MM.1S (cell line): ENCODE measurements at regions not wholly inside any gene's neighbourhood (a gene's known extent, or its start where the extent isn't known, plus 50 kb on each side); places are given as distances from the start of the nearest gene placed in this dataset.

Experiments used
- DNase-seq: peaks from one replicate; pipeline ENCODE4 v3.0.0-alpha.2; 2015
- H2AFZ ChIP-seq: fragments of 300-600 bp; sonication (generic); 2 replicates; pipeline ENCODE4 v1.6.0; 2016; ENCODE audit warnings: antibody characterized with exemption, low read length
- H3F3A ChIP-seq: fragments of 300-600 bp; sonication (generic); 2 replicates; pipeline ENCODE4 v1.6.1; 2016; ENCODE audit warnings: mild to moderate bottlenecking, antibody characterized with exemption, low read length, moderate library complexity, mixed read lengths; ENCODE audit not compliant: insufficient read depth
- H3K27ac ChIP-seq: fragments of 300-600 bp; sonication (generic); 2 replicates; pipeline ENCODE4 v1.5.1; 2016; ENCODE audit warnings: mild to moderate bottlenecking, low read length
- H3K27me3 ChIP-seq: fragments of 300-600 bp; sonication (generic); replicated peaks from 2 replicates; pipeline ENCODE4 v1.6.0; 2016; ENCODE audit warnings: low read length; ENCODE audit not compliant: insufficient read depth
- H3K36me3 ChIP-seq: fragments of 300-600 bp; sonication (generic); replicated peaks from 2 replicates; pipeline ENCODE4 v1.6.1; 2016; ENCODE audit warnings: mild to moderate bottlenecking, low read length, mixed read lengths; ENCODE audit not compliant: insufficient read depth
- H3K4me1 ChIP-seq: fragments of 300-600 bp; sonication (generic); 2 replicates; pipeline ENCODE4 v1.6.1; 2016; ENCODE audit warnings: low read length, mixed read lengths
- H3K4me2 ChIP-seq: fragments of 300-600 bp; sonication (generic); 2 replicates; pipeline ENCODE4 v1.6.0; 2016; ENCODE audit warnings: low read depth, low read length
- H3K4me3 ChIP-seq: fragments of 300-600 bp; sonication (generic); 2 replicates; pipeline ENCODE4 v1.5.1; 2016; ENCODE audit warnings: low read length, mixed read lengths
- H3K79me2 ChIP-seq: fragments of 300-600 bp; sonication (generic); 2 replicates; pipeline ENCODE4 v1.6.1; 2016; ENCODE audit warnings: mixed run types, low read length, mixed read lengths
- H3K9ac ChIP-seq: fragments of 300-600 bp; sonication (generic); 2 replicates; pipeline ENCODE4 v1.6.1; 2016; ENCODE audit warnings: low read length, mixed read lengths
- H3K9me2 ChIP-seq: fragments of 300-600 bp; sonication (generic); replicated peaks from 2 replicates; pipeline ENCODE4 v1.6.1; 2016; ENCODE audit warnings: mild to moderate bottlenecking, low read length, mixed read lengths; ENCODE audit not compliant: insufficient read depth
- H3K9me3 ChIP-seq: fragments of 300-600 bp; sonication (generic); replicated peaks from 2 replicates; pipeline ENCODE4 v1.6.1; 2016; ENCODE audit warnings: mild to moderate bottlenecking, low read length, mixed read lengths; ENCODE audit not compliant: insufficient read depth
- H4K20me1 ChIP-seq: fragments of 300-600 bp; sonication (generic); 2 replicates; pipeline ENCODE4 v1.6.1; 2016; ENCODE audit warnings: mild to moderate bottlenecking, low read length, moderate library complexity, mixed read lengths; ENCODE audit not compliant: insufficient read depth
- CTCF ChIP-seq: fragments of 300-600 bp; sonication (generic); IDR thresholded peaks from 2 replicates; pipeline ENCODE4 v1.5.1; 2016; ENCODE audit warnings: antibody characterized with exemption, low read length, mixed read lengths
- EZH2 ChIP-seq: fragments of 300-600 bp; sonication (generic); optimal IDR thresholded peaks from 2 replicates; pipeline ENCODE3; 2017; ENCODE audit warnings: low read depth, mild to moderate bottlenecking, antibody characterized with exemption, low read length, mixed read lengths
- EZH2phosphoT487 ChIP-seq: fragments of 300-600 bp; sonication (generic); IDR thresholded peaks from 2 replicates; pipeline ENCODE4 v1.6.1; 2018; ENCODE audit warnings: antibody characterized with exemption, low read length

GRCh38 chr1:119312500-119312899, 56.1 kb upstream of the HAO2 start:
- Histone ChIP-seq H3K36me3 (no peaks in the 10 kb centered on the region), H2AFZ (no peak overlapping the region), H3K9me2 (no peaks in the 10 kb centered on the region)

DNA sequence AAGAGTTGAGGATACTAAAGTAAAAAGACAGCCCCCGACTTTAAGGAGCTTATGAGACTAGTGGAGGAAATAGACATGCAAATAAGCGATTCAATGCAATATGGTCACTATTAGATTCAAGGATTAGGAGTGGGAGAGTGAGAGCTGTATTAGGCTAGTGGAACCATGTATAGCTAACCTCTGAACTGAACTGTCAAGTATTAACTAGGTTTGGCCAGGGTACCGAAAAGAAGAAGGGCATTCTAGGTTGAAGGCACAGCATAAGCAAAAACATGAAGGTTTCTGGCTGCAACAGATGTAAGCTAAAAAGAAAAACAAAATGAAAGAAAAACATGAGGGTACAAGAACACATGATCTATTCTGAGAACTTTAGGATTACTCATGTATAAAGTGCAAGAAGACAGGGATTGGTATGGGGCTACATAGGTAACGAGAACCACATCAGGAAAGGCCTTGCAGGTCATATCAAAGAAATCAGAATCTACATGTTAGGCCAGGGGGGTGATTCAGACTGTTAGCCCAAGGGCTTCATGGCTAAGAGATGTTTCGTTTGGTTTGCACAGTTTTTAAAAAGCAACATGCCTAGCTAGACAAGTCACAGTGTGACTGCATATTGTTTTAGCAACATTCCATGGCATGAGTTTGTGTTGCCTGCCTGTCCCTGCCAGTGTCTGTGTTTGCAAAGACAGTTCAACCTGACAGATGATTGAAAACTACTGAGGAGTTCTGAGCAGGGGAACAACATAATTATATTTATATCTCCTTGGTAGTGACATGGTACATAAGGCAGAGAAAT, 54.4 kb upstream of the HAO2 start:
- Histone ChIP-seq H3K9me3 (no peaks in the 10 kb centered on the region), H4K20me1 (no peaks in the 10 kb centered on the region), H3K9ac (no peak overlapping the region), H3F3A (no peaks in the 10 kb centered on the region), H2AFZ (no peak overlapping the region), H3K4me2 (no peak overlapping the region), H3K9me2 (no peaks in the 10 kb centered on the region), H3K27me3 (no peaks in the 10 kb centered on the region), H3K36me3 (no peaks in the 10 kb centered on the region), H3K4me3 (no peak overlapping the region), H3K79me2 (no peaks in the 10 kb centered on the region), H3K4me1 (no peaks in the 10 kb centered on the region), H3K27ac (no peak overlapping the region)
- DNase-seq = no peak
- TF ChIP-seq EZH2 (no peak), EZH2phosphoT487 (no peak), CTCF (no peak)

More at GRCh38 chr1:119312500-119312899, 56.1 kb upstream of the HAO2 start:
- Histone ChIP-seq H3K27me3 (no peaks in the 10 kb centered on the region), H3K4me1 (peaks cover 7% of the 10 kb centered on the region; the same call in 1 of the 2 replicates), H3F3A (0 out of 2 replicates have a peak, but pooled peaks cover 4% of the 10 kb centered on the region), H3K9ac (no peak overlapping the region), H3K4me3 (no peak overlapping the region), H3K9me3 (no peaks in the 10 kb centered on the region), H4K20me1 (no peaks in the 10 kb centered on the region), H3K4me2 (no peak overlapping the region), H3K27ac (no peak overlapping the region), H3K79me2 (no peaks in the 10 kb centered on the region)
- no peak for TF ChIP-seq EZH2phosphoT487
- TF ChIP-seq EZH2 = no peak
- TF ChIP-seq CTCF = no peak
- DNase-seq = no peak

DNA sequence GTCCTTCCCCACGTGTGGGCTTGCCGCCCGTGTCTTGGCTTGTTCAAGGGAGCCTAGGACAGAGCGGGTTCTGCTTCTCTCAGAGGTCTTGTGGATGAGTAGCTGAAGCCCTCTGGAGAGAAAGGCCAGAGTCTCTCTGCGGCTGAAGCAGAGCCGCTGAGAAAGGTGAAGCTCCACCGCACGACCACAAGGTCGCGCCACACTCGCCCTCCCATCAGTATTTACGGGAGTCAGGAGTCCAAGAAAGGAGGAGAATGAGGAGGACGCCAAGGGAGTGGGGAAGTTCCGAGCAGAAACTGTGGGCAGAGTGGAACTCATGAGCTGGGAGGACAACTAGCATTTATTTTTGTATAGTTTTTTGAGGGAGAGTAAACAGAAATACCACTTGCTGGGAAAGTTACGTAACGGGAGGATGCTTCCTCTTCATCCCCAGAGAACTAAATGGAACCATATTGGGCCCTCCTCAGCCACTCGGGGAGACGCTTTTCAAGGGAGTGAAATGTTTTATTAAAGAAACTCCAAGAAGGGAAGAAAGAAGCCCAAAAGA, 51.6 kb upstream of the HAO2 start:
- H3K9me3 ChIP-seq = no peaks in the 10 kb centered on the region
- TF ChIP-seq EZH2 = no peak
- no peak for TF ChIP-seq CTCF
- TF ChIP-seq EZH2phosphoT487 = no peak
- H3K4me3 ChIP-seq = no peak overlapping the region
- no peaks in the 10 kb centered on the region for H3F3A ChIP-seq
- H4K20me1 ChIP-seq = no peaks in the 10 kb centered on the region
- no peak for DNase-seq
- no peak overlapping the region for H3K9ac ChIP-seq
- H3K9me2 ChIP-seq = no peaks in the 10 kb centered on the region
- H3K4me1 ChIP-seq = no peaks in the 10 kb centered on the region
- H3K27me3 ChIP-seq = no peaks in the 10 kb centered on the region
- H3K79me2 ChIP-seq = no peaks in the 10 kb centered on the region
- H3K27ac ChIP-seq = no peak overlapping the region
- H2AFZ ChIP-seq = no peak overlapping the region
- no peaks in the 10 kb centered on the region for H3K36me3 ChIP-seq
- no peak overlapping the region for H3K4me2 ChIP-seq
